ENCODE measurements at regions not wholly inside any gene's neighbourhood (a gene's known extent, or its start where the extent isn't known, plus 50 kb on each side); places are given as distances from the start of the nearest gene placed in this dataset.

DNA sequence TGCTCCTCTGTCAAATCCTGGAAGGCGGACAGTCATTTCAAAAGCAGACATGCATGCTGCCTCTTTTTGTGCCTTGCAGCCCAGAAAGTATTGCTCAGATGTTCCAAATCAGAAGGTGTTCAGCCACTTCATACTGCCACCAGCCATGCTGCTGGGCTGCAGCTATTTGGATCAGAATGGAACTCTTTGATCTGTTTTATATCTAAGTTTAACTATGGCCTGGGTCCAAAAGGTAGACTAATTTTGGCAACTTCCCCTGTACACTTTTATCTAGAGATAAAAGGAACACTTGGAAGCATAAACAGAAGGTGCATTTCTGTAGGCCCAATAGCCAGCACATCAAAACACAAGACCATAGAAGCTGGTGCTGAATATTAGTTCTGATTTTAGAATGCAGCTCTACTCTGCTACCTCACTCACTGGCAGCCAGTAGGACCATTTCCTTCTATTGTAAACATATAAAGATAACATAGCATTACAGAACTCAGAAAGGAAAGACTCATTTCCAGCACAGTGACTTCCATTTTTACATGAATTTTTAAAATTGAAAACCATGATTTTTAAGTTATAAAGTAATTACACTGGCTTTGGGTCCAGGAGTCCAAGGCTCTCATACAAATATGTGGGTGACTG, 143.1 kb upstream of the CAV2 start:
- Histone ChIP-seq H3K9me3 (ENCODE audit: low read depth, low read length, poor library complexity, severe bottlenecking) (peaks cover 12% of the 10 kb centered on the region), H3K36me3 (ENCODE audit: insufficient read depth, low read length, poor library complexity, severe bottlenecking) (no peaks in the 10 kb centered on the region), H3K4me3 (ENCODE audit: low read depth, low read length, poor library complexity, severe bottlenecking) (no peak overlapping the region), H3K27ac (ENCODE audit: low read depth, low read length, poor library complexity, severe bottlenecking) (peak overlapping the region; percentile 86), H3K4me1 (ENCODE audit: insufficient read depth, low read length, poor library complexity, severe bottlenecking) (peaks cover 51% of the 10 kb centered on the region), H3K27me3 (replicated peaks; ENCODE audit: insufficient read depth, low read depth, low read length, poor library complexity) (no peaks in the 10 kb centered on the region)
- ChIA-PET CTCF (no interaction called here), POLR2A (ENCODE audit: low non-redundant PET) (no interaction called here)
- BruUV-seq (replicated peaks), result no TSS peak
- TF ChIP-seq, protein P1, sequence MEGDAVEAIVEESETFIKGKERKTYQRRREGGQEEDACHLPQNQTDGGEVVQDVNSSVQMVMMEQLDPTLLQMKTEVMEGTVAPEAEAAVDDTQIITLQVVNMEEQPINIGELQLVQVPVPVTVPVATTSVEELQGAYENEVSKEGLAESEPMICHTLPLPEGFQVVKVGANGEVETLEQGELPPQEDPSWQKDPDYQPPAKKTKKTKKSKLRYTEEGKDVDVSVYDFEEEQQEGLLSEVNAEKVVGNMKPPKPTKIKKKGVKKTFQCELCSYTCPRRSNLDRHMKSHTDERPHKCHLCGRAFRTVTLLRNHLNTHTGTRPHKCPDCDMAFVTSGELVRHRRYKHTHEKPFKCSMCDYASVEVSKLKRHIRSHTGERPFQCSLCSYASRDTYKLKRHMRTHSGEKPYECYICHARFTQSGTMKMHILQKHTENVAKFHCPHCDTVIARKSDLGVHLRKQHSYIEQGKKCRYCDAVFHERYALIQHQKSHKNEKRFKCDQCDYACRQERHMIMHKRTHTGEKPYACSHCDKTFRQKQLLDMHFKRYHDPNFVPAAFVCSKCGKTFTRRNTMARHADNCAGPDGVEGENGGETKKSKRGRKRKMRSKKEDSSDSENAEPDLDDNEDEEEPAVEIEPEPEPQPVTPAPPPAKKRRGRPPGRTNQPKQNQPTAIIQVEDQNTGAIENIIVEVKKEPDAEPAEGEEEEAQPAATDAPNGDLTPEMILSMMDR (conservative IDR thresholded peaks at IDR 0.05; ENCODE audit: low read depth, low read length), result no peak
- no peak for TF ChIP-seq EZH2 (IDR thresholded peaks at IDR 0.05; ENCODE audit: borderline replicate concordance, low read depth, low read length, poor library complexity, severe bottlenecking)
- intact Hi-C loops (cut with micrococcal nuclease; ENCODE audit: unreplicated experiment), result no loop called here
- no peak for DNase-seq (ENCODE audit: low spot score)

GRCh38 chr7:116356979-116357378, 142.6 kb upstream of the CAV2 start:
- Histone ChIP-seq H3K27ac (ENCODE audit: low read depth, low read length, poor library complexity, severe bottlenecking) (peak overlapping the region; percentile 86), H3K27me3 (replicated peaks; ENCODE audit: insufficient read depth, low read depth, low read length, poor library complexity) (no peaks in the 10 kb centered on the region), H3K4me3 (ENCODE audit: low read depth, low read length, poor library complexity, severe bottlenecking) (no peak overlapping the region), H3K36me3 (ENCODE audit: insufficient read depth, low read length, poor library complexity, severe bottlenecking) (no peaks in the 10 kb centered on the region), H3K9me3 (ENCODE audit: low read depth, low read length, poor library complexity, severe bottlenecking) (peaks cover 12% of the 10 kb centered on the region), H3K4me1 (ENCODE audit: insufficient read depth, low read length, poor library complexity, severe bottlenecking) (peaks cover 53% of the 10 kb centered on the region)
- TF ChIP-seq EZH2 (IDR thresholded peaks at IDR 0.05; ENCODE audit: borderline replicate concordance, low read depth, low read length, poor library complexity, severe bottlenecking), result no peak
- TF ChIP-seq, protein P1 (conservative IDR thresholded peaks at IDR 0.05; ENCODE audit: low read depth, low read length), result no peak
- intact Hi-C loops (cut with micrococcal nuclease; ENCODE audit: unreplicated experiment), result no loop called here
- CTCF ChIA-PET, result no interaction called here
- BruUV-seq (replicated peaks), result no TSS peak
- POLR2A ChIA-PET (ENCODE audit: low non-redundant PET), result no interaction called here
- DNase-seq (ENCODE audit: low spot score), result no peak

GRCh38 chr7:116357781-116358670, 141.5 kb upstream of the CAV2 start:
- no peaks in the 10 kb centered on the region for H3K27me3 ChIP-seq (replicated peaks; ENCODE audit: insufficient read depth, low read depth, low read length, poor library complexity)
- intact Hi-C loops (cut with micrococcal nuclease; ENCODE audit: unreplicated experiment), result no loop called here
- ChIA-PET CTCF (no interaction called here), POLR2A (ENCODE audit: low non-redundant PET) (no interaction called here)
- H3K36me3 ChIP-seq (ENCODE audit: insufficient read depth, low read length, poor library complexity, severe bottlenecking), result no peaks in the 10 kb centered on the region
- H3K4me1 ChIP-seq (ENCODE audit: insufficient read depth, low read length, poor library complexity, severe bottlenecking), result peaks cover 53% of the 10 kb centered on the region
- no peak for DNase-seq (ENCODE audit: low spot score)
- no peak for TF ChIP-seq EZH2 (IDR thresholded peaks at IDR 0.05; ENCODE audit: borderline replicate concordance, low read depth, low read length, poor library complexity, severe bottlenecking)
- TF ChIP-seq, protein P1 (conservative IDR thresholded peaks at IDR 0.05; ENCODE audit: low read depth, low read length), result no peak
- H3K27ac ChIP-seq (ENCODE audit: low read depth, low read length, poor library complexity, severe bottlenecking), result peak overlapping the region; percentile 86
- H3K4me3 ChIP-seq (ENCODE audit: low read depth, low read length, poor library complexity, severe bottlenecking), result no peak overlapping the region
- BruUV-seq (replicated peaks), result no TSS peak
- H3K9me3 ChIP-seq (ENCODE audit: low read depth, low read length, poor library complexity, severe bottlenecking), result peaks cover 12% of the 10 kb centered on the region

Data from A673 (cell line).